ENCODE measurements at regions not wholly inside any gene's neighbourhood (a gene's known extent, or its start where the extent isn't known, plus 50 kb on each side); places are given as distances from the start of the nearest gene placed in this dataset.

DNA sequence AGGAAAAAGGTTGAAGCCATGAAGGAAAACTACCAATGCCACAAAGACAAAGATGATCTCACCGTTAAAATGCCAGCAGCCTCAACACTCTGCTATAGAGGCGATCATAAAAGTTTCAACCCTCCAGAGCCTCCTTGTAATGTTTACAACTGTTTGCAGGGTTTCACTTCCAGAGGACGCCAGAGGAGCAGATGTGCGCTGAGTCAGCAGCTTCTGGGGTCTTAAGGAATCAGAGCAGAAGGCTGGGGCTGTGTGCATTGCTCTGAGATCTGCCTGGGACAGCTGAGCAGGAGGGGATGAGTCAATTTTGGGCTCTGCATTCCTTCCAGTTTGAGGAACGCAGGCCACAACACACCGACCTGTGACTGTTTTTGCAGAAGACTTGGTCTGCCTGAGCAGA, 98.3 kb downstream of the TMEM130 start:
- TF ChIP-seq, protein P1, sequence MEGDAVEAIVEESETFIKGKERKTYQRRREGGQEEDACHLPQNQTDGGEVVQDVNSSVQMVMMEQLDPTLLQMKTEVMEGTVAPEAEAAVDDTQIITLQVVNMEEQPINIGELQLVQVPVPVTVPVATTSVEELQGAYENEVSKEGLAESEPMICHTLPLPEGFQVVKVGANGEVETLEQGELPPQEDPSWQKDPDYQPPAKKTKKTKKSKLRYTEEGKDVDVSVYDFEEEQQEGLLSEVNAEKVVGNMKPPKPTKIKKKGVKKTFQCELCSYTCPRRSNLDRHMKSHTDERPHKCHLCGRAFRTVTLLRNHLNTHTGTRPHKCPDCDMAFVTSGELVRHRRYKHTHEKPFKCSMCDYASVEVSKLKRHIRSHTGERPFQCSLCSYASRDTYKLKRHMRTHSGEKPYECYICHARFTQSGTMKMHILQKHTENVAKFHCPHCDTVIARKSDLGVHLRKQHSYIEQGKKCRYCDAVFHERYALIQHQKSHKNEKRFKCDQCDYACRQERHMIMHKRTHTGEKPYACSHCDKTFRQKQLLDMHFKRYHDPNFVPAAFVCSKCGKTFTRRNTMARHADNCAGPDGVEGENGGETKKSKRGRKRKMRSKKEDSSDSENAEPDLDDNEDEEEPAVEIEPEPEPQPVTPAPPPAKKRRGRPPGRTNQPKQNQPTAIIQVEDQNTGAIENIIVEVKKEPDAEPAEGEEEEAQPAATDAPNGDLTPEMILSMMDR (IDR thresholded peaks at IDR 0.05) = no peak
- no peak for TF ChIP-seq POLR2AphosphoS5 (IDR thresholded peaks at IDR 0.05)
